Neural crest cell (in vitro differentiated cells): ENCODE measurements at regions not wholly inside any gene's neighbourhood (a gene's known extent, or its start where the extent isn't known, plus 50 kb on each side); places are given as distances from the start of the nearest gene placed in this dataset.

Experiments used
- DNase-seq: peaks from one replicate; pipeline ENCODE4 v3.0.0; 2021; ENCODE audit warnings: low read depth, mixed read lengths, low spot score
- H3K27ac Mint-ChIP-seq: one replicate; pipeline ENCODE4 v1.8.0; 2021; ENCODE audit warnings: mild to moderate bottlenecking, mixed read lengths; ENCODE audit not compliant: unreplicated experiment
- H3K27me3 Mint-ChIP-seq: 2 replicates; pipeline ENCODE4 v1.8.0; 2021; ENCODE audit warnings: low read depth, mild to moderate bottlenecking, mixed read lengths
- H3K36me3 Mint-ChIP-seq: 2 replicates; pipeline ENCODE4 v1.8.0; 2021; ENCODE audit warnings: low read depth, mild to moderate bottlenecking, mixed read lengths
- H3K4me1 Mint-ChIP-seq: 2 replicates; pipeline ENCODE4 v1.8.0; 2021; ENCODE audit warnings: mixed read lengths
- H3K4me3 Mint-ChIP-seq: one replicate; pipeline ENCODE4 v1.8.0; 2021; ENCODE audit warnings: mild to moderate bottlenecking, mixed read lengths
- H3K9me3 Mint-ChIP-seq: 2 replicates; pipeline ENCODE4 v1.8.0; 2021; ENCODE audit warnings: mixed read lengths
- TF ChIP-seq, protein P1 (sequence below): fragments of 200-600 bp; sonication (generic); conservative IDR thresholded peaks from 2 replicates; pipeline ENCODE4 v1.5.0; 2021; ENCODE audit warnings: antibody characterized with exemption, mild to moderate bottlenecking

DNA sequence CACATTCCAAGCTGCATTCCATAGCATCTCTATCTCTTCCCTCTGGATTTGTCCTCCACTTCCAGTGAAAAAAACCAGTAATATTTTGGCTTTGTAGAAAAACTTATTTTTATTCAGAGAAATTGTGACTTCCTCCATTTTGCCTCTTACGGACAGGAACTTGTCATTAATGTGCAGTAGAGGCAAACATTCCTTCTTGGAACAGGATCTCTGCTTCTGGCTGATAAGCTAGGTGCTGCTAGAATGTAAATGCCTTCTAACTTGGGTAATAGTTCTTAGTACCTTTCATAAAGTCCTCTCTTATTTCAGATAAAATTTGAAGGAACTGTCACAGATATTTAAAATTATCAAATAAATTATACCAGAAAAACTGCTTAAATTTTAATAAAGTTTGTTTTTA, 707.8 kb downstream of the USP25 start:
- Mint-ChIP-seq H3K4me3 (no peak overlapping the region), H3K4me1 (no peaks in the 10 kb centered on the region), H3K36me3 (no peaks in the 10 kb centered on the region), H3K9me3 (no peaks in the 10 kb centered on the region), H3K27ac (no peak overlapping the region), H3K27me3 (no peaks in the 10 kb centered on the region)
- TF ChIP-seq, protein P1, sequence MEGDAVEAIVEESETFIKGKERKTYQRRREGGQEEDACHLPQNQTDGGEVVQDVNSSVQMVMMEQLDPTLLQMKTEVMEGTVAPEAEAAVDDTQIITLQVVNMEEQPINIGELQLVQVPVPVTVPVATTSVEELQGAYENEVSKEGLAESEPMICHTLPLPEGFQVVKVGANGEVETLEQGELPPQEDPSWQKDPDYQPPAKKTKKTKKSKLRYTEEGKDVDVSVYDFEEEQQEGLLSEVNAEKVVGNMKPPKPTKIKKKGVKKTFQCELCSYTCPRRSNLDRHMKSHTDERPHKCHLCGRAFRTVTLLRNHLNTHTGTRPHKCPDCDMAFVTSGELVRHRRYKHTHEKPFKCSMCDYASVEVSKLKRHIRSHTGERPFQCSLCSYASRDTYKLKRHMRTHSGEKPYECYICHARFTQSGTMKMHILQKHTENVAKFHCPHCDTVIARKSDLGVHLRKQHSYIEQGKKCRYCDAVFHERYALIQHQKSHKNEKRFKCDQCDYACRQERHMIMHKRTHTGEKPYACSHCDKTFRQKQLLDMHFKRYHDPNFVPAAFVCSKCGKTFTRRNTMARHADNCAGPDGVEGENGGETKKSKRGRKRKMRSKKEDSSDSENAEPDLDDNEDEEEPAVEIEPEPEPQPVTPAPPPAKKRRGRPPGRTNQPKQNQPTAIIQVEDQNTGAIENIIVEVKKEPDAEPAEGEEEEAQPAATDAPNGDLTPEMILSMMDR, result no peak
- DNase-seq, result no peak

DNA sequence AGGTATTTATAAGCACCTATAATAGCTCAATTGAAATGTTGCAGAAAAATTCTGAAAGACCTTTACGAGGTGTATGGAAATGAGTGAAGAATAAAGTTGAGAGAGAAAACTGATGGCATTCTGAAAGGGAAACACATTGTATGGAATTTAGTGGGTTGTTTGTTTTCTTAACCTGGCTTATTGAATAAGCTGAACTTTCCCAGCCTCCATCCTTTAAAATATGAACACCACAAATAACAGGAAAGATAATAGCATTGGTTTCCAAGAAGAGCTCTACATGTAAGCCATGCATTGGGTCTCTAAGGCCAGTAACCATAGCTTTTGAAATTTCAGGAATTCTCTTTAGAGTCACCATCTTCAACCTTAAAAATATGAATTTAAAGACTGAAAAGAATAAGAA, 709.0 kb downstream of the USP25 start:
- Mint-ChIP-seq H3K27me3 (no peaks in the 10 kb centered on the region), H3K9me3 (no peaks in the 10 kb centered on the region), H3K27ac (no peak overlapping the region), H3K4me1 (no peaks in the 10 kb centered on the region), H3K4me3 (no peak overlapping the region), H3K36me3 (no peaks in the 10 kb centered on the region)
- no peak for DNase-seq
- TF ChIP-seq, protein P1, result no peak

DNA sequence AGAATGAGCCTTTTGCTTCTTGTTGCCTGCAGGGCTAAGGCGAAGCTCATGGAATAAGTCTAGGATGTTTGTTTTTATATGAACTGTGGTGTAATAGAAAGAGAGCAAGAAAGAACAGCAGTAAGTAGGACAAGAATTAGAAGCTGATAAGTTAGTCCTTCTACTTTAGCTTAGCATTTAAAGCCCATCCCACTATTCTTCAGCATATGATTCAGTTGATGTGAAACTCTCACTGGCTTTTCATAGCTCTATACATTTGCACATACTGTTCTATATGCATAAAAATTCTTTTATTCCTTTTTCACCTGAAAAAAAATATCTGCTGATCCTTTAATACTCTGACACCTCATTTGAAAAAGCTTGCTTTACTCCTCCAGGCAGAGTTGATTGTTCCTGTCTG, 712.0 kb downstream of the USP25 start:
- no peaks in the 10 kb centered on the region for H3K27me3 Mint-ChIP-seq
- DNase-seq, result no peak
- H3K36me3 Mint-ChIP-seq, result no peaks in the 10 kb centered on the region
- H3K9me3 Mint-ChIP-seq, result no peaks in the 10 kb centered on the region
- H3K27ac Mint-ChIP-seq, result no peak overlapping the region
- H3K4me1 Mint-ChIP-seq, result no peaks in the 10 kb centered on the region
- H3K4me3 Mint-ChIP-seq, result no peak overlapping the region
- TF ChIP-seq, protein P1, result no peak

DNA sequence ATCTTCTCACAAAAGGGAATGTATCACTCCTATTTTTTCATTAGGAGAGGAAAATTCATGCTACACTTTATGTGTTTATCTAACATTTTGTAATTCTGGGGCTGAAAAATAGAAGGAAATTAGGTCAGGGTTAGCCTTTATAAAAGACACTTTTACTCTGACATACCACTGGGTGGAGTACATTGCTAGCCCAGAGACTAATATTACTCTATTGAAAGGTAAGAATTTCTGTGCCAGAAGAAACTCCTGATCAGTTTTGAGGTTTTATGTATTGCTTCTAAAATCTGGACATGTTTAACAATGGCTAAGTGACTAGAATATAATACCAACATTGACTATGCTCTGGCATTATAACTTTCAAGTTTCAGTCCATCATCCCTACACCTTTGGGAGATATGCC, 724.6 kb downstream of the USP25 start:
- Mint-ChIP-seq H3K4me1 (peaks cover 13% of the 10 kb centered on the region), H3K9me3 (no peaks in the 10 kb centered on the region), H3K4me3 (no peak overlapping the region), H3K27me3 (no peaks in the 10 kb centered on the region), H3K27ac (no peak overlapping the region), H3K36me3 (no peaks in the 10 kb centered on the region)
- DNase-seq, result no peak
- TF ChIP-seq, protein P1, result peak; percentile 53

DNA sequence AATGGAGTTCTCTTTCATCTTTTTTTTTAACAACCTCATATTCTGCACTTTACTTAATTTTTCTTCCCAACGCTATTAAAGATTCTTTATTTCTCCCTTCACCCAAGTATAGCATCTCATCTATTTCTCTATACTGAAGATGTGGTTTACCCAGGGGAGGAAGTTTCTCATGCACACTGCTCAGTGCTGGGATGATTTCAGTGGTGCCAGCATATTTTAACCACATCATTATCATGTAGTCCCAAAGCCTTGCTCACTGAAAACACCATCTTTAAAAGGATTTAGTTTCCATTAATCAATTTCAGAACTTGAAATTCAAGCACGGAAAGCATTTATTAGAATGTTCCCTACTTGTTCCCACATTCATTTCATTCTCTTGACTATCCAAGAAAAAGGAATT, 725.7 kb downstream of the USP25 start:
- Mint-ChIP-seq H3K4me3 (peak overlapping the region; percentile 57), H3K4me1 (peaks cover 13% of the 10 kb centered on the region), H3K36me3 (no peaks in the 10 kb centered on the region), H3K27me3 (no peaks in the 10 kb centered on the region), H3K9me3 (peaks cover 3% of the 10 kb centered on the region), H3K27ac (peak overlapping the region; percentile 74)
- no peak for DNase-seq
- TF ChIP-seq, protein P1, result no peak

DNA sequence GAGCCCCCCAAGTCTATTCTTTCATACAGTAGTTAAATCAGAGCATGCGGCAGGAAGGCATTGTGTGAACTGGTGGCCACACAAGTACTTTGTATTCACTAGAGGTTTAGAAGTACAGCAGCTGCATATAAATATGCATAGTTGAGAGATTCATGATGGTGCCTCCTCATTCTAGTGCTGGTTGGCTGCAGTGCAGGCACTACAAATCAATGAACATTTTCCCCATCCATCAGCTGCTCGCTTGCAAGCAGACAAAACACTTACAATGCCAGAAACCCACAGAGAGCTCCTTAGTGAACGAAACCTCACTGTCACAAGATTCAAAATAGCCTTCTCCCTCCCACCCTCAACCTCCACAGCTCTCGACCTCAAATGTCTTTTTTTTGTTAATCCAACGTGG, 726.2 kb downstream of the USP25 start:
- H3K4me3 Mint-ChIP-seq, result peak overlapping the region; percentile 57
- peaks cover 3% of the 10 kb centered on the region for H3K9me3 Mint-ChIP-seq
- DNase-seq, result no peak
- H3K27me3 Mint-ChIP-seq, result no peaks in the 10 kb centered on the region
- peaks cover 13% of the 10 kb centered on the region for H3K4me1 Mint-ChIP-seq
- H3K27ac Mint-ChIP-seq, result peak overlapping the region; percentile 74
- peaks cover 1% of the 10 kb centered on the region for H3K36me3 Mint-ChIP-seq
- TF ChIP-seq, protein P1, result no peak
